ENCODE measurements at regions not wholly inside any gene's neighbourhood (a gene's known extent, or its start where the extent isn't known, plus 50 kb on each side); places are given as distances from the start of the nearest gene placed in this dataset.

- H3K4me2 ChIP-seq = no peak overlapping the region
- no peaks in the 10 kb centered on the region for H3K79me2 ChIP-seq (ENCODE audit: insufficient read depth, low read depth)
- no peaks in the 10 kb centered on the region for H3K36me3 ChIP-seq (ENCODE audit: insufficient read depth)
- H4K20me1 ChIP-seq (ENCODE audit: insufficient read depth) = no peaks in the 10 kb centered on the region
- no peak overlapping the region for H2AFZ ChIP-seq (ENCODE audit: low read depth)
- no peak for TF ChIP-seq CTCF (conservative IDR thresholded peaks at IDR 0.05; ENCODE audit: low read depth, low read length)
- H3K4me1 ChIP-seq (ENCODE audit: low read depth, poor library complexity, severe bottlenecking) = no peaks in the 10 kb centered on the region
- no peak overlapping the region for H3K4me3 ChIP-seq (IDR thresholded peaks at IDR 0.05; ENCODE audit: insufficient read depth, low read depth, low read length)
- H3K27me3 ChIP-seq (ENCODE audit: insufficient read depth, low read depth) = no peaks in the 10 kb centered on the region
- H3K27ac ChIP-seq = no peak overlapping the region
- H3K9ac ChIP-seq = no peak overlapping the region
These were observed 224.6 kb upstream of the RAB4A start for GRCh38 chr1:229046251-229046853.

- no peak for TF ChIP-seq CTCF (conservative IDR thresholded peaks at IDR 0.05; ENCODE audit: low read depth, low read length)
- Histone ChIP-seq H3K27me3 (ENCODE audit: insufficient read depth, low read depth) (no peaks in the 10 kb centered on the region), H3K4me1 (ENCODE audit: low read depth, poor library complexity, severe bottlenecking) (no peaks in the 10 kb centered on the region), H3K4me3 (IDR thresholded peaks at IDR 0.05; ENCODE audit: insufficient read depth, low read depth, low read length) (no peak overlapping the region), H3K36me3 (ENCODE audit: insufficient read depth) (no peaks in the 10 kb centered on the region), H3K27ac (no peak overlapping the region), H2AFZ (ENCODE audit: low read depth) (no peak overlapping the region), H3K79me2 (ENCODE audit: insufficient read depth, low read depth) (no peaks in the 10 kb centered on the region), H3K9ac (no peak overlapping the region), H4K20me1 (ENCODE audit: insufficient read depth) (no peaks in the 10 kb centered on the region), H3K4me2 (no peak overlapping the region)
These were observed 223.6 kb upstream of the RAB4A start for GRCh38 chr1:229047161-229047839.

GRCh38 chr1:229047840-229048620, 222.9 kb upstream of the RAB4A start:
- H3K4me2 ChIP-seq = no peak overlapping the region
- H3K27ac ChIP-seq = no peak overlapping the region
- H3K27me3 ChIP-seq (ENCODE audit: insufficient read depth, low read depth) = no peaks in the 10 kb centered on the region
- no peak for TF ChIP-seq CTCF (conservative IDR thresholded peaks at IDR 0.05; ENCODE audit: low read depth, low read length)
- no peaks in the 10 kb centered on the region for H3K79me2 ChIP-seq (ENCODE audit: insufficient read depth, low read depth)
- H3K4me1 ChIP-seq (ENCODE audit: low read depth, poor library complexity, severe bottlenecking) = no peaks in the 10 kb centered on the region
- H2AFZ ChIP-seq (ENCODE audit: low read depth) = no peak overlapping the region
- no peaks in the 10 kb centered on the region for H3K36me3 ChIP-seq (ENCODE audit: insufficient read depth)
- H3K9ac ChIP-seq = no peak overlapping the region
- H4K20me1 ChIP-seq (ENCODE audit: insufficient read depth) = no peaks in the 10 kb centered on the region
- H3K4me3 ChIP-seq (IDR thresholded peaks at IDR 0.05; ENCODE audit: insufficient read depth, low read depth, low read length) = no peak overlapping the region

GRCh38 chr1:229048896-229049295, 222.0 kb upstream of the RAB4A start:
- Histone ChIP-seq H3K79me2 (ENCODE audit: insufficient read depth, low read depth) (no peaks in the 10 kb centered on the region), H3K27ac (no peak overlapping the region), H3K4me2 (no peak overlapping the region), H4K20me1 (ENCODE audit: insufficient read depth) (no peaks in the 10 kb centered on the region), H3K9ac (no peak overlapping the region), H3K4me3 (IDR thresholded peaks at IDR 0.05; ENCODE audit: insufficient read depth, low read depth, low read length) (no peak overlapping the region), H3K4me1 (ENCODE audit: low read depth, poor library complexity, severe bottlenecking) (no peaks in the 10 kb centered on the region), H3K27me3 (ENCODE audit: insufficient read depth, low read depth) (no peaks in the 10 kb centered on the region), H2AFZ (ENCODE audit: low read depth) (no peak overlapping the region), H3K36me3 (ENCODE audit: insufficient read depth) (no peaks in the 10 kb centered on the region)
- no peak for TF ChIP-seq CTCF (conservative IDR thresholded peaks at IDR 0.05; ENCODE audit: low read depth, low read length)
